Stomach (tissue), 8 donors: ENCODE measurements at regions not wholly inside any gene's neighbourhood (a gene's known extent, or its start where the extent isn't known, plus 50 kb on each side); places are given as distances from the start of the nearest gene placed in this dataset.
A peak's percentile ranks its signal among the peaks of the same experiment; 100 is the strongest.

ENCODE experiments used
- DNase-seq, 2 donors: peaks; one replicate each; pipeline versions ENCODE4 v3.0.0 to v3.0.0-alpha.2; 2013 to 2019
- H3K27ac ChIP-seq, 5 donors: fragments of 200-600 bp in 4 of 5; sonication (generic) in 4 of 5; one replicate each; pipeline ENCODE4 v1.5.1; 2013 to 2019; ENCODE audit warnings: mild to moderate bottlenecking in 1 of 5, moderate library complexity in 1 of 5
- H3K27me3 ChIP-seq, 3 donors: fragments of 200-600 bp; sonication (generic); one replicate each; pipeline ENCODE4 v1.5.1; 2017 to 2019; ENCODE audit warnings: mixed run types in 1 of 3
- H3K36me3 ChIP-seq, 4 donors: fragments of 200-600 bp; sonication (generic); 1 replicate in 3 of 4; 2 replicates in 1 of 4; pipeline ENCODE4 v1.5.1; 2016 to 2019
- H3K4me1 ChIP-seq, 4 donors: fragments of 200-600 bp; sonication (generic); one replicate each; pipeline ENCODE4 v1.5.1; 2016 to 2019
- H3K4me3 ChIP-seq, 4 donors: fragments of 200-600 bp; sonication (generic) in 3 of 4; one replicate each; pipeline ENCODE4 v1.5.1; 2016 to 2019; ENCODE audit warnings: mild to moderate bottlenecking in 1 of 4
- H3K9me3 ChIP-seq, 4 donors: fragments of 200-600 bp; sonication (generic); one replicate each; pipeline ENCODE4 v1.5.1; 2016 to 2019
- EP300 ChIP-seq: sonication (generic); formaldehyde crosslinking; IDR thresholded peaks from one replicate; pipeline ENCODE4 v1.6.1; 2017; ENCODE audit warnings: antibody characterized with exemption
- POLR2A ChIP-seq, 4 donors: fragments of 450-650 bp; IDR thresholded peaks; one replicate each; pipeline ENCODE4 v1.6.1; 2016; ENCODE audit warnings: antibody characterized with exemption in 4 of 4, control low read depth in 2 of 4, mild to moderate bottlenecking in 1 of 4, moderate library complexity in 1 of 4
- POLR2AphosphoS5 ChIP-seq, 3 donors: sonication (generic); formaldehyde crosslinking; IDR thresholded peaks; one replicate each; pipeline ENCODE4 v1.6.1; 2016; ENCODE audit warnings: antibody characterized with exemption in 3 of 3
- WGBS, 5 donors: extraction: QIAGEN DNeasy Blood & Tissue Kit in 3 of 5; methylation state at CpG; one replicate each; pipeline versions ENCODE4 v1.1.5 to v1.1.7; 2013 to 2018; 5-methylcytosine and 5-hydroxymethylcytosine counted together
- intact Hi-C: fragments of 100-400 bp; cut with DNase I; formaldehyde crosslinking; loops from one replicate; pipeline ENCODE4 v1.15.1; 2023; ENCODE audit warnings: low total_unique reads
- TF ChIP-seq, protein P1 (sequence below), 7 experiments: fragments of 450-650 bp in 4 of 7; fragments of 200-600 bp in 3 of 7; sonication (generic) in 3 of 7; IDR thresholded peaks; one replicate each; pipeline ENCODE4 v1.5.1; 2016 to 2019; ENCODE audit warnings: antibody characterized with exemption in 7 of 7, control low read depth in 2 of 7, mild to moderate bottlenecking in 1 of 7
- donor health status: healthy with polysubstance abuse.
- donor health status: Bipolar disorder and iron deficiency.
- donor health status: healthy.

DNA sequence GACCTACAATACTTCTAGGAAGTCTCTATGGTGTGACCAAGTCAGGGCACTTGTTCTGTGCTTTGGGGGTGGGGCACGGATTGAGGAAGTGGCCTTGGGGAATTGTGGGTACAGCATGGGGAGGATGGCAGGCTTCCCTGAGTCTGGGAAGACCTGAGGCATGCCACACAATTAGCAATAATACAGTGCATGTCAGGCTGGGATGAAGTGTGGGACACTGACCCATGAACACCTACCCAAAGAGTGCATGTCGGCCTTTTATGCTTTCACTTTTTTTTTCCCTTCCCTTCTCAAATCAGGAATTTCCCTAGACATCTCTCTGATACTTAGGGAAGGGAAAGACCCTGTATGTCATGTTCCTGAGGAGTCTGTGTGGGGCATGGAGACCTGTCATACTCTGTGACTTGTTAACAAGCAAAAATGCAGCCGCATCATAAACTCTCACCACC, 146.4 kb downstream of the PALM2AKAP2 start:
- intact Hi-C loops = no loop called here
- no peak for DNase-seq

DNA sequence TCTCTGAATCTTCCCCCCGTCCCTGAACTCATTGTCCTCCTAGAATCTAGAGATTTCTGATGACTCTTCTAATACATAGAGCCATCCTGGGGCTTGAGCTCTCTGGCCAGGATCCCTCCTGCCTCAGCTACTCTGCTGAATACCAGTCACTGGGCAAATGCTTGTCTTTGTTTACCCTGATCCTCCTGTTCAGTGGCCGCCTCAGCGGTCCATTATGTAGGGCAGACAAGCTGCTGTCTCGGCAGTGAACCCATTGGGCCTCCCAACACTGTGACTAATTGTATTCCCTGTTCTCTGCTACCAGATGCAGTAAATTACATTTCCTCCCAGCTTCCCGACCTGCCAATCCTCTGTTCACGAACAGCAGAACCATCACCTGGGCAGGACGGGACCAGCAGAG, 151.6 kb downstream of the PALM2AKAP2 start:
- Histone ChIP-seq H3K36me3 (no peaks in the 10 kb centered on the region), H3K4me1 (no peaks in the 10 kb centered on the region), H3K9me3 (no peaks in the 10 kb centered on the region), H3K4me3 (no peak overlapping the region), H3K27ac (no peak overlapping the region), H3K27me3 (no peaks in the 10 kb centered on the region)
- TF ChIP-seq POLR2A (IDR thresholded peaks at IDR 0.05) (no peak), POLR2AphosphoS5 (IDR thresholded peaks at IDR 0.05) (no peak), EP300 (no peak)
- TF ChIP-seq, protein P1, sequence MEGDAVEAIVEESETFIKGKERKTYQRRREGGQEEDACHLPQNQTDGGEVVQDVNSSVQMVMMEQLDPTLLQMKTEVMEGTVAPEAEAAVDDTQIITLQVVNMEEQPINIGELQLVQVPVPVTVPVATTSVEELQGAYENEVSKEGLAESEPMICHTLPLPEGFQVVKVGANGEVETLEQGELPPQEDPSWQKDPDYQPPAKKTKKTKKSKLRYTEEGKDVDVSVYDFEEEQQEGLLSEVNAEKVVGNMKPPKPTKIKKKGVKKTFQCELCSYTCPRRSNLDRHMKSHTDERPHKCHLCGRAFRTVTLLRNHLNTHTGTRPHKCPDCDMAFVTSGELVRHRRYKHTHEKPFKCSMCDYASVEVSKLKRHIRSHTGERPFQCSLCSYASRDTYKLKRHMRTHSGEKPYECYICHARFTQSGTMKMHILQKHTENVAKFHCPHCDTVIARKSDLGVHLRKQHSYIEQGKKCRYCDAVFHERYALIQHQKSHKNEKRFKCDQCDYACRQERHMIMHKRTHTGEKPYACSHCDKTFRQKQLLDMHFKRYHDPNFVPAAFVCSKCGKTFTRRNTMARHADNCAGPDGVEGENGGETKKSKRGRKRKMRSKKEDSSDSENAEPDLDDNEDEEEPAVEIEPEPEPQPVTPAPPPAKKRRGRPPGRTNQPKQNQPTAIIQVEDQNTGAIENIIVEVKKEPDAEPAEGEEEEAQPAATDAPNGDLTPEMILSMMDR (IDR thresholded peaks at IDR 0.05) = no peak
- intact Hi-C loops = no loop called here
- no peak for DNase-seq
- WGBS, 5 donors = 82 to 98% (median 88%) methylated on average over 7 of the region's 7 CpGs

More for the DNA sequence above, 146.4 kb downstream of the PALM2AKAP2 start:
- Histone ChIP-seq H3K27me3 (no peaks in the 10 kb centered on the region), H3K36me3 (no peaks in the 10 kb centered on the region), H3K27ac (no peak overlapping the region), H3K4me1 (no peaks in the 10 kb centered on the region), H3K4me3 (no peak overlapping the region), H3K9me3 (no peaks in the 10 kb centered on the region)
- 67 to 79% (median 76%) methylated on average over 3 of the region's 3 CpGs for WGBS, 5 donors
- TF ChIP-seq POLR2A (IDR thresholded peaks at IDR 0.05) = no peak
- TF ChIP-seq POLR2AphosphoS5 (IDR thresholded peaks at IDR 0.05) = no peak
- TF ChIP-seq, protein P1 (IDR thresholded peaks at IDR 0.05) = no peak
- no peak for TF ChIP-seq EP300

DNA sequence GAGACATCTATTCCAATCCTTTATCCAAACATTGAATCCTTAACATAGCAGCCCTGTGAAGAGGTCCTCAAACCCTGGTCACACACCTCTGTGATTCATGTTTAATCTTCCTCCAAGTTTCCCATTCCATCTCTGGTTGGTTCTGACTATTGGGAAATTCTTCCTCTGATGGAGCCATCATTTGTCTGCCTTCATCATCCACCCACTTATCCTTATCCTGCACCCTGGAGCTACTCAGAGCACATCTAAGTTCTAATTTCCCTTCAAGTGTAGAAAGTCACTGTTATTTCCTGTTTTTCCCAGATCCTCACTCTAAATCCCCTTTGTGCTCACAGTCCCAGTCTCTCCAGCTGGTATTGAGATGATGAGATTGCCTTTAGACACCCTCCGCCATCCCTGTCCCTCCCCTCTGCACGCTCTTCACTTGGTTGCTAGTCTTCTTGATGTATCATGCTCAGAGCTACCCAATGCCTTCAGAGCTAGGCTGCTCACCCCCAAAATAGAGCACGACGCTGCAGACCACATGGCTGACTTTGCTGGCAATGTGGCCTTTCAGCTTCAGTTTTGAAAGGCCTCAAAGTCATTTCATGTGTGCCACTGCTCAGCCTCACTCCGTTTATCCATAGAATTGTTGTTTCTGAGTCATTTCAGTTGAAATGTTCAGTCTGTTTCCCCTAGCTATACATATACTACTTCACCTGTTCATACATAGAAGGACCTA, 154.3 kb downstream of the PALM2AKAP2 start:
- no peak for TF ChIP-seq POLR2AphosphoS5 (IDR thresholded peaks at IDR 0.05)
- TF ChIP-seq, protein P1 (IDR thresholded peaks at IDR 0.05) = no peak
- 78 to 84% (median 79%) methylated on average over 5 of the region's 5 CpGs for WGBS, 5 donors
- DNase-seq = no peak
- no peak overlapping the region for H3K27ac ChIP-seq
- no peaks in the 10 kb centered on the region for H3K36me3 ChIP-seq
- no peaks in the 10 kb centered on the region for H3K9me3 ChIP-seq
- H3K4me1 ChIP-seq = no peaks in the 10 kb centered on the region
- H3K4me3 ChIP-seq = no peak overlapping the region
- H3K27me3 ChIP-seq = no peaks in the 10 kb centered on the region
- intact Hi-C loops = no loop called here

DNA sequence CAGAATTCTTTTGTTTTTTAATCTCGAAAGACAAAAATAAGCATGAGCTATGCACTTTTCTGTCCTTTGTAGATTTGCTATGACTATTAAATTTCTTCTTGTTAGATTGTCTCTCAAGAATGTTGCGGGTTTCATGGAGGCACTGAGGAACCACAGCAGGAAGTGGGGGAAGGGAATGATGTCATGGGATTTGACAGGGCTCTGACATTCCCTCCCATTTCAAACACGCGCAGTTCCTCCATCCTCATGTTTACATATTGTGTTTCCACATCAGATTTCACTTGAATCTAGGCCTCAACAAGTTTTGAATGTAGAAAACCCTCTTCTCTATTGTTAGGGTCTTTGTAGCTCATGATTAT, 154.8 kb downstream of the PALM2AKAP2 start:
- peak in 1 of 2 donors; percentile 37 for DNase-seq
- Histone ChIP-seq H3K9me3 (no peaks in the 10 kb centered on the region), H3K27ac (no peak overlapping the region), H3K36me3 (no peaks in the 10 kb centered on the region), H3K27me3 (no peaks in the 10 kb centered on the region), H3K4me1 (no peaks in the 10 kb centered on the region), H3K4me3 (no peak overlapping the region)
- 69 to 72% (median 71%) methylated on average over 4 of the region's 4 CpGs for WGBS, 5 donors
- intact Hi-C loops = no loop called here
- TF ChIP-seq POLR2A (IDR thresholded peaks at IDR 0.05) (no peak), POLR2AphosphoS5 (IDR thresholded peaks at IDR 0.05) (no peak), EP300 (no peak)
- TF ChIP-seq, protein P1 (IDR thresholded peaks at IDR 0.05) = no peak
